Pancreas (tissue), 10 donors: ENCODE measurements at regions not wholly inside any gene's neighbourhood (a gene's known extent, or its start where the extent isn't known, plus 50 kb on each side); places are given as distances from the start of the nearest gene placed in this dataset.

ENCODE experiments used
- ATAC-seq, 4 donors: fragments of 200-7000 bp; cut with Tn5 transposase; one replicate each; pipeline versions ENCODE4 v1.8.0 to v1.9.1; 2020; ENCODE audit warnings: mild to moderate bottlenecking in 4 of 4, moderate library complexity in 4 of 4
- DNase-seq, 6 donors: peaks; one replicate each; pipeline ENCODE4 v3.0.0-alpha.2; 2020
- FAIRE-seq: peaks from 2 replicates; lab custom pipeline; 2012; peaks lifted over from hg19 to GRCh38; lab: Jason Lieb, UNC
- H3K27ac ChIP-seq, 4 donors: fragments of 200-600 bp; sonication (generic); 1 replicate in 3 of 4; 2 replicates in 1 of 4; pipeline versions ENCODE4 v1.5.0 to v1.8.0; 2020
- H3K27me3 ChIP-seq, 4 donors: fragments of 200-600 bp; one replicate each; pipeline ENCODE4 v1.8.0; 2021
- H3K36me3 ChIP-seq, 3 donors: fragments of 200-600 bp; sonication (generic) in 1 of 3; one replicate each; pipeline versions ENCODE4 v1.5.0 to v1.8.0; 2020 to 2021
- H3K4me1 ChIP-seq, 3 donors: fragments of 200-600 bp; one replicate each; pipeline ENCODE4 v1.8.0; 2021
- H3K4me3 ChIP-seq, 4 donors: fragments of 200-600 bp; sonication (generic) in 2 of 4; one replicate each; pipeline versions ENCODE4 v1.5.0 to v1.8.0; 2020 to 2021
- H3K9me3 ChIP-seq, 4 donors: fragments of 200-600 bp; one replicate each; pipeline ENCODE4 v1.8.0; 2021
- CTCF ChIP-seq, 4 donors: fragments of 200-600 bp; sonication (generic) in 3 of 4; IDR thresholded peaks; one replicate each; pipeline versions ENCODE4 v1.5.0 to v1.8.0; 2021; ENCODE audit warnings: antibody characterized with exemption in 4 of 4
- WGBS, 2 donors: extraction: QIAGEN DNeasy Blood & Tissue Kit; methylation state at CpG; one replicate each; pipeline ENCODE4 v1.1.7; 2013; 5-methylcytosine and 5-hydroxymethylcytosine counted together
- intact Hi-C, 3 donors: fragments of 100-400 bp; cut with DNase I; formaldehyde crosslinking; loops; one replicate each; pipeline versions ENCODE4 v1.11.1 to v1.14.2; 2022
- donor health status: healthy with polysubstance abuse.
- donor health status: DM: no; HTN: no; CAD: no; lungs with moderate emphysema.
- donor health status: DM: no; HTN: no; CAD: no.
- donor health status: control.
- donor health status: control.
- donor health status: Bipolar disorder and iron deficiency.
- donor health status: DM: yes; HTN: yes; CAD: no.
- donor health status: DM: no; HTN: no; CAD: no.
- donor health status: DM: no; HTN: no; CAD: no.
- donor health status: DM: yes; HTN: yes; CAD: no.

- WGBS, 2 donors = 61 to 78% methylated on average over 9 of the region's 9 CpGs
- Histone ChIP-seq H3K4me3 (no peak overlapping the region), H3K36me3 (no peaks in the 10 kb centered on the region), H3K27ac (no peak overlapping the region), H3K4me1 (no peaks in the 10 kb centered on the region), H3K9me3 (no peaks in the 10 kb centered on the region), H3K27me3 (no peaks in the 10 kb centered on the region)
- FAIRE-seq (no peak), DNase-seq (no peak), ATAC-seq (no peak)
- intact Hi-C loops = no loop called here
- no peak for TF ChIP-seq CTCF (IDR thresholded peaks at IDR 0.05)
Observed at GRCh38 chr5:159782197-159782994, 133.9 kb upstream of the ADRA1B start.

GRCh38 chr5:159782995-159783300 is 133.3 kb upstream of the ADRA1B start:
- Histone ChIP-seq H3K27me3 (no peaks in the 10 kb centered on the region), H3K27ac (no peak overlapping the region), H3K36me3 (no peaks in the 10 kb centered on the region), H3K4me3 (no peak overlapping the region), H3K4me1 (no peaks in the 10 kb centered on the region), H3K9me3 (no peaks in the 10 kb centered on the region)
- WGBS, 2 donors = 52 to 75% methylated on average over 2 of the region's 2 CpGs
- intact Hi-C loops = no loop called here
- DNase-seq (no peak), FAIRE-seq (no peak), ATAC-seq (no peak)
- no peak for TF ChIP-seq CTCF (IDR thresholded peaks at IDR 0.05)

- no peaks in the 10 kb centered on the region for H3K27me3 ChIP-seq
- no peaks in the 10 kb centered on the region for H3K9me3 ChIP-seq
- TF ChIP-seq CTCF (IDR thresholded peaks at IDR 0.05) = no peak
- H3K27ac ChIP-seq = no peak overlapping the region
- H3K36me3 ChIP-seq = no peaks in the 10 kb centered on the region
- DNase-seq = no peak
- FAIRE-seq = no peak
- ATAC-seq = no peak
- 38 to 43% methylated on average over 3 of the region's 3 CpGs for WGBS, 2 donors
- intact Hi-C loops = no loop called here
- no peak overlapping the region for H3K4me3 ChIP-seq
- no peaks in the 10 kb centered on the region for H3K4me1 ChIP-seq
Observed at GRCh38 chr5:159783726-159784247, 132.5 kb upstream of the ADRA1B start.

- H3K9me3 ChIP-seq = no peaks in the 10 kb centered on the region
- no peaks in the 10 kb centered on the region for H3K27me3 ChIP-seq
- DNase-seq (no peak), ATAC-seq (no peak), FAIRE-seq (no peak)
- no peak overlapping the region for H3K4me3 ChIP-seq
- intact Hi-C loops = no loop called here
- no peaks in the 10 kb centered on the region for H3K4me1 ChIP-seq
- H3K36me3 ChIP-seq = no peaks in the 10 kb centered on the region
- H3K27ac ChIP-seq = no peak overlapping the region
- TF ChIP-seq CTCF (IDR thresholded peaks at IDR 0.05) = no peak
Observed at GRCh38 chr5:159784993-159785392, 131.3 kb upstream of the ADRA1B start.

GRCh38 chr5:159785656-159786055 is 130.6 kb upstream of the ADRA1B start:
- no peak for ATAC-seq
- intact Hi-C loops = no loop called here
- FAIRE-seq = no peak

More at GRCh38 chr5:159785656-159786055, 130.6 kb upstream of the ADRA1B start:
- Histone ChIP-seq H3K4me1 (no peaks in the 10 kb centered on the region), H3K9me3 (no peaks in the 10 kb centered on the region), H3K4me3 (no peak overlapping the region), H3K27ac (no peak overlapping the region), H3K27me3 (no peaks in the 10 kb centered on the region), H3K36me3 (no peaks in the 10 kb centered on the region)
- no peak for DNase-seq
- WGBS, 2 donors = 51 to 65% methylated on average over 3 of the region's 3 CpGs
- TF ChIP-seq CTCF (IDR thresholded peaks at IDR 0.05) = no peak
